ENCODE measurements at regions not wholly inside any gene's neighbourhood (a gene's known extent, or its start where the extent isn't known, plus 50 kb on each side); places are given as distances from the start of the nearest gene placed in this dataset.

DNA sequence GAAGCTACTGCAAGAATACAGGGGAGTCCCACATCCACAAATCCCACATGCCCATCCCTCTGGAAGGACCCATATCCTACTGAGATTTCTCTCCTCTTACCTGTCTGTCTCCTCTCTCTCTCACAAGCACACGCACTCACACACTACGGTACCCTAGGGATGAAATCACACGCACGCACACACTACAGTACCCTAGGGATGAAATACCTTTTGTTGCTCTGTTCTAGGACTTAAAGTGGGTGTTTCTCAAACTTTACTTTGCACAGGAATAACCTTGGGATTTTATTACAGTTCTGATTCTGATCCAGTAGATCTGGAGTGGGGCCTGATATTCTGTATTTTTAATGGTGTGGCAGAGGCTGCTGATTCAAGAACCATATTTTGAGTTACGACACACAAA, 622.2 kb upstream of the ZNF385D start:
- no peak overlapping the region for H3K9ac ChIP-seq (ENCODE audit: low read length)
- H3F3A ChIP-seq (ENCODE audit: insufficient read depth, low read length) = no peaks in the 10 kb centered on the region
- no peak overlapping the region for H3K27ac ChIP-seq (ENCODE audit: low read depth, low read length, poor library complexity, severe bottlenecking)
- H3K9me2 ChIP-seq (ENCODE audit: low read depth, low read length) = no peaks in the 10 kb centered on the region
- TF ChIP-seq EZH2 (IDR thresholded peaks at IDR 0.05; ENCODE audit: borderline replicate concordance, low read length) = no peak
- TF ChIP-seq, protein P1, sequence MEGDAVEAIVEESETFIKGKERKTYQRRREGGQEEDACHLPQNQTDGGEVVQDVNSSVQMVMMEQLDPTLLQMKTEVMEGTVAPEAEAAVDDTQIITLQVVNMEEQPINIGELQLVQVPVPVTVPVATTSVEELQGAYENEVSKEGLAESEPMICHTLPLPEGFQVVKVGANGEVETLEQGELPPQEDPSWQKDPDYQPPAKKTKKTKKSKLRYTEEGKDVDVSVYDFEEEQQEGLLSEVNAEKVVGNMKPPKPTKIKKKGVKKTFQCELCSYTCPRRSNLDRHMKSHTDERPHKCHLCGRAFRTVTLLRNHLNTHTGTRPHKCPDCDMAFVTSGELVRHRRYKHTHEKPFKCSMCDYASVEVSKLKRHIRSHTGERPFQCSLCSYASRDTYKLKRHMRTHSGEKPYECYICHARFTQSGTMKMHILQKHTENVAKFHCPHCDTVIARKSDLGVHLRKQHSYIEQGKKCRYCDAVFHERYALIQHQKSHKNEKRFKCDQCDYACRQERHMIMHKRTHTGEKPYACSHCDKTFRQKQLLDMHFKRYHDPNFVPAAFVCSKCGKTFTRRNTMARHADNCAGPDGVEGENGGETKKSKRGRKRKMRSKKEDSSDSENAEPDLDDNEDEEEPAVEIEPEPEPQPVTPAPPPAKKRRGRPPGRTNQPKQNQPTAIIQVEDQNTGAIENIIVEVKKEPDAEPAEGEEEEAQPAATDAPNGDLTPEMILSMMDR (IDR thresholded peaks at IDR 0.05; ENCODE audit: low read length) = no peak
- no peaks in the 10 kb centered on the region for H4K20me1 ChIP-seq (ENCODE audit: insufficient read depth, low read length)
- H2AFZ ChIP-seq (ENCODE audit: low read length) = no peak overlapping the region
- H3K4me1 ChIP-seq (ENCODE audit: insufficient read depth, low read length, severe bottlenecking) = no peaks in the 10 kb centered on the region
- no peak overlapping the region for H3K4me2 ChIP-seq (ENCODE audit: low read length)
- no peaks in the 10 kb centered on the region for H3K9me3 ChIP-seq (ENCODE audit: low read length)
- H3K4me3 ChIP-seq (ENCODE audit: low read depth, low read length, poor library complexity, severe bottlenecking) = no peak overlapping the region
- no peaks in the 10 kb centered on the region for H3K79me2 ChIP-seq (ENCODE audit: insufficient read depth, low read length)
- no peaks in the 10 kb centered on the region for H3K36me3 ChIP-seq (ENCODE audit: insufficient read depth, low read length)
- H3K27me3 ChIP-seq (ENCODE audit: insufficient read depth, low read length) = no peaks in the 10 kb centered on the region

GRCh38 chr3:22373827-22374226, 622.8 kb upstream of the ZNF385D start:
- no peak overlapping the region for H3K4me3 ChIP-seq (ENCODE audit: low read depth, low read length, poor library complexity, severe bottlenecking)

GRCh38 chr3:22377421-22377820, 626.4 kb upstream of the ZNF385D start:
- no peaks in the 10 kb centered on the region for H3K9me2 ChIP-seq (ENCODE audit: low read depth, low read length)
- no peaks in the 10 kb centered on the region for H4K20me1 ChIP-seq (ENCODE audit: insufficient read depth, low read length)
- no peaks in the 10 kb centered on the region for H3K4me1 ChIP-seq (ENCODE audit: insufficient read depth, low read length, severe bottlenecking)
- no peaks in the 10 kb centered on the region for H3K36me3 ChIP-seq (ENCODE audit: insufficient read depth, low read length)
- no peak overlapping the region for H3K4me3 ChIP-seq (ENCODE audit: low read depth, low read length, poor library complexity, severe bottlenecking)
- H3K27ac ChIP-seq (ENCODE audit: low read depth, low read length, poor library complexity, severe bottlenecking) = no peak overlapping the region
- H3F3A ChIP-seq (ENCODE audit: insufficient read depth, low read length) = no peaks in the 10 kb centered on the region
- no peak overlapping the region for H3K9ac ChIP-seq (ENCODE audit: low read length)
- H3K4me2 ChIP-seq (ENCODE audit: low read length) = no peak overlapping the region
- H2AFZ ChIP-seq (ENCODE audit: low read length) = no peak overlapping the region
- H3K79me2 ChIP-seq (ENCODE audit: insufficient read depth, low read length) = no peaks in the 10 kb centered on the region
- no peaks in the 10 kb centered on the region for H3K27me3 ChIP-seq (ENCODE audit: insufficient read depth, low read length)
- TF ChIP-seq EZH2 (IDR thresholded peaks at IDR 0.05; ENCODE audit: borderline replicate concordance, low read length) = no peak
- TF ChIP-seq, protein P1 (IDR thresholded peaks at IDR 0.05; ENCODE audit: low read length) = no peak
- no peaks in the 10 kb centered on the region for H3K9me3 ChIP-seq (ENCODE audit: low read length)

More at GRCh38 chr3:22373827-22374226, 622.8 kb upstream of the ZNF385D start:
- Histone ChIP-seq H3K27me3 (ENCODE audit: insufficient read depth, low read length) (no peaks in the 10 kb centered on the region), H3F3A (ENCODE audit: insufficient read depth, low read length) (no peaks in the 10 kb centered on the region), H3K36me3 (ENCODE audit: insufficient read depth, low read length) (no peaks in the 10 kb centered on the region), H3K9me3 (ENCODE audit: low read length) (no peaks in the 10 kb centered on the region), H3K4me2 (ENCODE audit: low read length) (no peak overlapping the region), H2AFZ (ENCODE audit: low read length) (no peak overlapping the region), H3K27ac (ENCODE audit: low read depth, low read length, poor library complexity, severe bottlenecking) (no peak overlapping the region), H3K4me1 (ENCODE audit: insufficient read depth, low read length, severe bottlenecking) (no peaks in the 10 kb centered on the region), H4K20me1 (ENCODE audit: insufficient read depth, low read length) (no peaks in the 10 kb centered on the region), H3K9me2 (ENCODE audit: low read depth, low read length) (no peaks in the 10 kb centered on the region), H3K9ac (ENCODE audit: low read length) (no peak overlapping the region), H3K79me2 (ENCODE audit: insufficient read depth, low read length) (no peaks in the 10 kb centered on the region)
- TF ChIP-seq, protein P1 (IDR thresholded peaks at IDR 0.05; ENCODE audit: low read length) = no peak
- TF ChIP-seq EZH2 (IDR thresholded peaks at IDR 0.05; ENCODE audit: borderline replicate concordance, low read length) = no peak
